Hypothalamus (tissue), 51 donors: ENCODE measurements at regions not wholly inside any gene's neighbourhood (a gene's known extent, or its start where the extent isn't known, plus 50 kb on each side); places are given as distances from the start of the nearest gene placed in this dataset.

Experiments used
- DNase-seq, 51 donors: peaks; one replicate each; lab custom pipeline; 2025; lab: John Stamatoyannopoulos, UW

DNA sequence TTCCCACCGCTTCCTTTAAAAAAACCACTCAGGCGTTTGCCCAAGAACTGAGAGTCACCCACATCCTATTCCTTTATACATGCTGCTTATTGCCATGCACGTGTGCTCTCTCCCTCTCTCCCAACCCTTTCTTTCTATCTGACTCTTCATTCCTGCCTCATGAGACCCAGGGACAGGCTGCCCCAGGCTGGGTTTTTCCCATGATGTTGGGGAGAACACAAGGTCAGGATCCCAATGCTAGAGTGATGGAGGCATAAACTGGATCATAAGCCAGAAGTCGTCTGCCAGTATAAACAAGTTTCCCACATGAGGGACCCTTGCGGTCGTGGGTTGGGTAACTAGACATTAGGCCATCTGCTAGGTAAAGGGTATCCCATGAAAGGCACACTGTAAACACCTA is 64.9 kb downstream of the CD2 start:
- DNase-seq: no peak

DNA sequence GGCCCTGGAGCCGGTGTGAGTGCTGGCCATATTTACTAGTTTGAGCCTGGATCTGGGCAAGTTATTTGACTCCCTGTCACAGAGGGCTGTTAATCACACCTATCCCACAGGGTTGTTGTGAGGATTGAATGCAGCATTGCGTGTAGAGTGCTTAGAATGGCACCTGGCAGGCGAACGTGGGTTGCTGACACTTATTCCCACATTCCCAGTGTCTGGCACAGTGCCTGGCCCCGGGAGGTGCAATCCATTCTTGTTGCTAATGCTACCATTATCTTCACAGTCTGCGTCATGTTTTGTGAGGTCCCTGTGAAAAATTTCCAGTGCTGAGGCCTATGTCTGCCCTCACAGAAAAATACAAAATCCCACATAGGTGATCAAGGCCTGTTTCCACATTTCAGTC is 66.1 kb downstream of the CD2 start:
- peak in 7 of 51 donors; percentile 3 to 70 (median 18) for DNase-seq

DNA sequence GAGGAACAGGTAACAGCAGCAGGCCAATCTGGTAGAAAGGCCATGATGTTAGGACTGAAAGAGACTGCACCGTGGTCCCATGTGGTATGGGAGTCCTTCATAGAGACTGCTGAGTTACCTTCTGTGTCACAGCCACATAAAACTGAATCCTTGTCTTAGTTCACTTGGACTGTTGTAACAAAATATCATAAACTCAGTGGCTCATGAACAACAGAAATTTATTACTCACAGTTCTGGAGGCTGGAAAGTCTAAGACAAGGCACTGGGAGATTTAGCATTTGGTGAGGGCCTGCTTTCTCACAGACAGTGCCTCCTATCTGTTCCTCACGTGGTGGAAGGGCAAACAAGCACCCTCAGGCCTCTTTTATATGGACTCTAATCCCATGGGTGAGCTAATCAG is 67.5 kb downstream of the CD2 start:
- no peak for DNase-seq

DNA sequence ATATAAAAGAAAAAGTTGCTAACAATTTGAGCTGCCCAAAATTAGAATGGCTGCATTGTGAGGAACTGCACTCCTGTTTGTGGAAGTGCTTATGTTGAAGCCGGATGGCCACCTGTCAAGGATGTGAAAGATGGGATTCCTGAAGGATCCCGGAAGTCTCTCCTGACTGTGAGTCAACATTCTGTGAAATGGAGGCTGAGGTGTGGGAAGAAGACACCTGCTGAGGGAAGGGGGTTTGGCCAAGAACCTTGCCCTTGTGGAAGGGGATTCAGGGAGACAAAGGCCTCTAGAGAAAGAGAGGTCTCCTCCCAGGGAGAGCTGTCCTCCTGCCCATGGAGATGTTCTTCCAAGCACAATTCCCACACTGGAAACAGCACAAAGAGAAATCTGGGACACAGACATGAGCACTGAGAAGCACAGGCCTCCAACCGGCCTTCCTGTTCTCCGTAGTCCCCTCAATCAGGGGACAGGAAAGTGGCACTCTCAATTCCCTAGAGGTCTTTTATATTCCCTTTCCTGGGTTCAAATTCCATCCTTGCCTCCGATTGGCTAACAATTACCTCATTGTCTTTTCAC is 70.5 kb downstream of the CD2 start:
- DNase-seq: no peak

DNA sequence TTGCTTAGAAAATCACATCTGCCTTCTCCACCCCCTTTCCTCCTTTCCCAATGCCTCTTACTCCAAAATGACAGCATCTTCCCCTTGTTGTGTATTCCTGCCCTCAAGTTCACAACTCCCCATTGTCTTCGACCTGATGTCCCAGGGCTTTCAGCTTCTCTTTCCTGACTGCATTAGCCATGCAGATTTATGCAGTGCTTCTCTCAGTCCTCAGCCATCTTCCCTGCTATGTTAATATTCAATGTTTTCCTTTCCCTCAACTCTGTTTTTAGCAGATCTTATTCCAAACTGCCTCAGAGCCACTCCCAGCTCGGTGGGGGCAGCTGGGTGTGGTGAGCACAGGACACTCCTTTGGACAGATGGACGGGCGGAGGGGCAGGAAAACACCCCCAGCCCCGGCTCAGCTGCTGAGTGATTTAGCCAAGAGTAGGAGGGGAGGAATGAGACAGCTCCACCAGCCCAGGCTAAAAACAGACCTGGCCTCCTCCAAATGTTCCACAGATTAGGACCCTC is 71.0 kb downstream of the CD2 start:
- DNase-seq: peak in 1 of 51 donors; percentile 74

DNA sequence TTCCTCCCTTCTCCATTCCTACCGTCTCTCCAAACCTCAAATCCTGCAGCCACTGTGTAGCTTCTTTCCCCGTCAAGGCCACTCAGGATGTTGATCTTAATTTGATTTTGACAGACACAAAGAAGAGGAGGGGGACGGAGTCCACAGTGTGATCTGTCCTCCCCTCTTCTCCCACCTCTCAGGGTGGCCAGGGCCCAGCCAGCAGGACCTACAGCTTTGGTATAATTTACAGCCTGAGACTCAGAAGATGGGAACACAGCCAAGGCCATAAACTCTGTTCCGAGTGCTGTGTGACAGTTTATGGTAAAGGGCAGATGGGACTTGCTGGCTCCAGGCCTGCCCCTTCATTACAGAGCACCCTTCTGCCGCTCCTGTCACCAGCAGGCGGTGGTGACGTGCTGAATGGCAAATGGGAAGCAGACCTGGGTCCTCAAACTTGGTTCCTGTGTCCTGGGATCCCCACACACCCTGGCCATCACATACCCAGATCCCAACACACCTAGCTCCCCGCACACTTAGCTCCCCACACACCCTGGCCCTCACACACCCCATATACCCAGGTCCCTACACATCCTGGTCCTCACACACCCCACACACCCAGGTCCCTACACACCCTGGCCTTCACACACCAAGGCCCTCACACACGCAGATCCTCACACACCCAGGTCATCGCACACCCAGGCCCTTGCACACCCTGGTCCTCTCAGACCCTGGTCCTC is 71.6 kb downstream of the CD2 start:
- no peak for DNase-seq

DNA sequence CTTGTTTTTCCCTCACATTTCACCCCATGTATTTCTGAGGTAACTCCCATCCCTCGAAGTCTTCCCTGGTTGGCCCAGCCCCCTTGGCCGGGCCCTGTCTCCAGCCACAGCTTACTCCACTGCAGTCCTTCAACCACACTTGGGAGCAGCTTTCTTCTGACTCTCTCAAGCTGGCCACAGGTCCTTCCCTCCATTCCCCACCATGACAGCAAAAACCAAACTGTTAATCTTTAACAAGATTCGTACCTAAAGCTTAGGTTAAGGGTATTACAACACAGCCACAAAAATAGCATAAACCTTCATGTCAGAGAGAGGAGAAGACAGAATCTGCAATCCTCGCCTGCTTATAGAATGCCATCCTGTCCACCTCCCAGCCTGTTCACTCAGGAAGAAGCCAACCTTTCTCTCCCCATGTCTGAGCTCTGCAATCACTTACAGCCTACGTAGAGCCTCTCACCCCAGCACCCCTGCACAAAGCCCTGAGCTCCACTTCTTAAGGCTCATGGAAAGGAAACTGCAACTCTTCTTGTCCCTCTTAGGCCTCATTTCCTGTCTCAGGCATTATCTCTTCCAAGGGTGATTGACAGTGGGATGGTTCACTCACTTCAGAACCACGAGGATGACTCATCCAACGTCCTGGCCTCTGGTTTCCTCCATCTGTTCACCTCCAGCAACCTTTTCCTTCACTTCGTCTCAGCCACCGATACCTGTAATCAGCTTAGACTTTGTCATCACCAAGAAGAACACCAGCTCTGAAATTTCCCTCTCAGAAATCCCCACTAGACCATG is 72.8 kb downstream of the CD2 start:
- DNase-seq: no peak

DNA sequence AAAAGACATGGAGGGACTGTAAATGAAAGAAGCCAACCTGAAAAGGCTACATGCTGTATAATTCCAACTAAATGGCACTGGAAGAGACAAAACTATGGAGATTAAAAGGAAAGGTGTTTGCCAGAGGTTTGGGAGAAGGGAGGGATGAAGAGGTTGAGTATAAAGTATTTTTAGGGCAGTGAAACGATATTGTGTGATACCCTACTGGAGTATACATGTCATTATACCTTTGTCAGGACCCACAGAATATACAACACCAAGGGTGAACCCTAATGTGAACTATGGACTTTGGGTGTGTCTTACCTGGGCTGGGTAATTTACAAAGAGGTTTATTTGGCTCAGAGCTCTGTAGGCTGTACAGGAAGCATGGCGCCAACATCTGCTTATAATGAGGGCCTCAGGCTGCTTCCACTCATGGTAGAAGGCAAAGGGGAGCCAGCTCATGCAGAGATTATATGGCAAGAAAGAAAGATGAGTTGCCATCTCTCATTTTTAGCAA is 73.4 kb downstream of the CD2 start:
- no peak for DNase-seq

DNA sequence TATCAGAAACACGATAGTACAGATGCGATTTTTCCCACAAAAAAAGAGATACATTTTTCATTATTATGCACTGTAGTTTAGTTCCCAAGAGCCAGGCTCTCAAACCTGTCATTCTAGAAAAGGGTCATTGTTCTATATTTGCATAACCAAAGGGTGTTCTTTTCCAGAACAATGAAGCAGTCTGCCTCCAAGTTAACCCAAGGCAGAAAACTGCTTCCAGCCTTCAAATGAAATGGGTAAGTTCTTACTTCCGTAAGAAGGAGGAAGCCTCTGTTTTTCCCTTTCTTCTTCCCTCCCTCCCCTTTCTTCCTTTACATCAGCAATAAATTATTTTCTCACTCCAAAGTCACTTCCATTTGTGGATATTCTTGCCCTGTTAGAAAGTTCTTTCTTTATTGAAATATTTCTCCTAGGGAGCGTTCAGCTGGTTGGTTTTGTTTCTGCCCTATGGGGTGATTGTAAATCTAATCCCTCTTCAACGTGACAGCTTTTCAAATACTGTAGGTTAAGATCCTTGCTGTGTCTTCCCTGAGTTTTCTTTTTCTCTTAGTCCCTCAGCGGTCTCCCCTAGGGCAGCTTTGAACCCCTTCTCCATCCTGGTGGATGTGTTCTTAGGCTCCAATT is 77.3 kb upstream of the PTGFRN start:
- DNase-seq: no peak

DNA sequence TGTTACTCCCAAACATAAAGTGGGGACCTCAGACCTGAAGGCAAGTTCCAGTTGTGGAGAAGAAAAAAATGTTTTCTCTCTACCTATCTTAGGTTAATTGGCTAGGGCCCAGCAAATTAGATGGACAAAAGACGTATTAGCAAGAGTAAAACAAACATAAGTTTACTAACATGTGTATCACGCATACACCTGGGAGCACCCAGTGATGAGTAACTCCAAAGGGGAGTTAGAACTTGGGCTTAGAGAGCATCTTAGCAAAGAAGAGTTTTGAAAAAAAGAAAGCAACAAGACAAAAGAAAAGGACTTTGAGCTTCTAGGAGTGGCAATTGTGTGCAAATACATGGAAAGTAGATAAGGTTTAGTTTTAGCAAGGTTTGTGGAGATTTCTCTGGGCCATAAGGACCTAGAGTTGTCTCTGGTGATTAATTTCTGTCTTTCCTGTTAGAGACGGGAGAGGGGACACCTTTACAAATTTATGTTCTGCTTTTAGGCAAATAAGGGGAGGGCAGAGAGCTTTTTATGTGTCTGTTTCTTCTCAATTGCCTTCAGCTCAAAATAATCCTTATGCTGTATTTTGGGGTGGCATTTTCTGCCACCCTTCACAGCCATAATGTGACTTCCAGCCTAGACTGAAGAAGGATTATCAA is 76.7 kb upstream of the PTGFRN start:
- no peak for DNase-seq

DNA sequence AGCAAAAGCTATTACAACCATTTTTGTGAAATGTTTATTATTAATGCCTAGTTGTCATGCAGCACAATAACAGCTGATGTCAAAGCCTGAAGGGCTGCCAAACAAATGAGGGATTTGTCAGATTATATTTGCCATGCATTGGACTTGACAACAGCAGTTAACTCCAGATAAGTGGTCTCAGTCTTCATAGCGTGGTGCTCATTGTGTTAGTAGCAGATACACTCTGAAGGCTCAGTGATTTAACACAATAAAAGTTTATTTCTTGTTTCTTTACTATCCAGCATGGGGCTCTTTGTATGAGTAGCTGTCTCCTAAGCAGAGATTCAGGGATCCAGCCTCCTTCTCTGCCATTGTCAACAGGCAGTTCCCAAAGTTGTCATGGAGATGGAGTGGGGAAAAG is 76.0 kb upstream of the PTGFRN start:
- no peak for DNase-seq

DNA sequence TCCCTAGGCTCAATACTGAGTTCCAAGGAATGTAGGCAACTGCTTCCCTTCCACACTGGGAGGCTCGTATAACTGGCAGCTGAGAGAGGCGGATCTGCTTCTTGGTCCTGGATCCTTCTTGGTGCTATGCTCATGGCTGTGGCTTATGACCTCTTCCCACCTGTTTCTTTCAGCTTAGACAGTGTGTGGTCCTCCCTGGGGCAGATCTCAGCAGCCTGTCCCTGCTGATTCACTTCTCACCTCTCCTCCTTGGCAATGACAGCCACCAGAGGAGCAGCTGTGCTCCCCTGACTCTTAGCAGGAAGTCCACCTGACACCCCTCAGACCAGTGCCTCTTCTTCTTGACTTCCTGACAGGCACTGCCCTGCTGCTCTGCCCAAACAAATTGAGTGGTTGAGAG is 75.1 kb upstream of the PTGFRN start:
- DNase-seq: no peak

DNA sequence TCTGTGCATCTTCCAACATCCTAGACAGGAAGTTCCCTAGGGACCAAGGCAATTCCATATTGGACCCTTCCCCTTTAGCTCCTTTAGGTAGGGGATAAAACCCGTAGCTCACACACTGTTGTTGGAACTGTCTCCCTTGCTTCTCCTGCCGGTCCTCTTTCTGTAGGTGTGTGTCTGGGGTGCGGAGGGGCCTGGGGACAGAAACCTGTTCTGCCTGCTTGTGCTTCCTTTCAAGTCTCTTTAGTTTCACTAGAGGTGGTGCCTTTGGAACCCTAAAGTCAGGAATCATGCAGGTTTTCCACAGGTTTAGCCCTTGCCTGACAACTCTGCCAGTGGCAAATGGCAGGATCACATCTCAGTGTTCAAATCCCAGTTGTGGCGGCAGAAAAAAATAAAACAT is 74.6 kb upstream of the PTGFRN start:
- DNase-seq: no peak

DNA sequence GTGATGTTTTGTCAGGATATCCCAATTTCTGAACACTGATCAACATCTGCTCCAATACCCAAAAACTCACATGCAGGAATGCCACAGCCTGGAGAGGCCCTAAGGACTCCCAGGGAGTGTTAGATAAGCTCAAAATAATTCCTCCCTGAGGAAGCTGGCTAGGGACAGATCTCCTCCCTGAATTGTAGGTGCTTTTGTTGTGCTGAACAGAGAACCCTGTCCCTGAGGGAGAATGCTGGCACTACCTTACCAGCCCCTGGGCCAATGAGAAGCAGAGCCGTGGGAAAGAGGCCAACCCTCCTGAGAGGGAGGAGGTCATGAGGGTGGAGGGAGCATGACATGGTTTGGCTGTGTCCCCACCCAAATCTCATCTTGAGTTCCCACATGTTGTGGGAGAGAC is 73.6 kb upstream of the PTGFRN start:
- DNase-seq: no peak

DNA sequence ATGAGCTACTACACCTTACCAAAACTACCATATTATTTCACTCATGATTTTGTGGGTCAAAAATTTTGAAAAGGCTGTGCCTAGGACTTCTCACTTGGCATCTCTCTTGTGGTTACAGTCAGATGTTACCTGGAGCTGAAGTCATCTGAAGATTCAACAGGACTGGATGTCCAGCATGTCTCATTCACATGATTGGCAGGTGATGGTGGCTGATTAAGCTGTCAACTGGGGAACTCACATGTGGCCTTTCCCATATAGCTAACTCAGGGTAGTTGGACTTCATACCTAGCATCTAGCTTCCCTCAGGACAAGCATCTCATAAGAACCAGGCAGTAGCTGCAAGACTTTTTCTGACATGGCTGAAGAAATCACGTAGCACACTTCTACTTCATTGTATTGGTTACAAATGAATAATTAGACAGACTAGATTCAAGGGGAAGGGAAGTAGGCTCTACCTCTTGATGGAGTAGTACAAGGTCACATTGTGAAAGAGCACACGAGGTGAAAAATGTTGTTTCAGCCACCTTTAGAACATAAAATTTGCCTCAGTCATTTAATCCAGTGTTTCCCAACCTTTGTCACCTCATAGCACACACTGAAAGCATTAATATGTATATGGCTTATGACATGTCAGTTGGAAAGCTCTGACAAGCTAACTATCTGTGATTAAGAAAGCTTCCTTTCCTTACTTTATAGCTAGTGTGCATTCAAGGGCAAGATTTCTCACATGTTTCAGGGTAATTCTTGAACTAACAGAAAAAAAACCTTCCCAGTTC is 68.0 kb upstream of the PTGFRN start:
- no peak for DNase-seq

DNA sequence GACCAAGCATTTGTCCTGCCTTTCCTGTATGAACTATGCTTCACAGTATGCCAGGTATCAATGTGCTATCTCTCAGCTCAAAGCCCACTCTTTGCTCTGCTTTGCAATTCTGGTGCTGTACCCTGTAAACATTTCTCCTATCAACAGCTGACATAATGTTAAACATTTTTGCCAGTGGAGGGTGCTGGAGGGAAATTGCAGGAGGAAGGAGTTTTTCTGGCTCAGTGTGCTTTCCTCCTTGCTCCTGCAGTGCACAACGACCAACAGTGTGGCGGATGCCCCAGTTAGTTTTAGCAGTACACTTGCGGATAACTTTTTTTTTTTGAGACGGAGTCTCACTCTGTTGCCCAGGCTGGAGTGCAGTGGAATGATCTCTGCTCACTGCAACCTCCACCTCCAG is 67.1 kb upstream of the PTGFRN start:
- DNase-seq: no peak

DNA sequence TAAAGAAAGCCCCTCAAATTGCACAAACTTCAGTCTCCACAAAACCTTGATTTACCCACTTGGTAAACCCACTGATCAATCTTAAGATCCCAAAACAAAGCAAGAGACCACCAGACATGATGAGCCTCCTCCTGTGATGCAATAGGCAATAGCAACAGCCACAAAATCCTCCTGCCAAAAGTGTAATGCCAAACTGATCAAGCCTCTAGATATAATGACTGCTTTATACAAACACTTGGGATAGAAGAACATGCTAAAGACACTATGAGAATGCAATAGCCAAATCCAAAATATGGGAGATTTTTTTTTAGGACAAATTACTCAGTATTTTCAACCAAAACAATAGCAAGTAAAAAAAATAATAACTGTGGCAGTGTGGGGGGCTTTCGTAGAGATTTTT is 64.9 kb upstream of the PTGFRN start:
- no peak for DNase-seq

DNA sequence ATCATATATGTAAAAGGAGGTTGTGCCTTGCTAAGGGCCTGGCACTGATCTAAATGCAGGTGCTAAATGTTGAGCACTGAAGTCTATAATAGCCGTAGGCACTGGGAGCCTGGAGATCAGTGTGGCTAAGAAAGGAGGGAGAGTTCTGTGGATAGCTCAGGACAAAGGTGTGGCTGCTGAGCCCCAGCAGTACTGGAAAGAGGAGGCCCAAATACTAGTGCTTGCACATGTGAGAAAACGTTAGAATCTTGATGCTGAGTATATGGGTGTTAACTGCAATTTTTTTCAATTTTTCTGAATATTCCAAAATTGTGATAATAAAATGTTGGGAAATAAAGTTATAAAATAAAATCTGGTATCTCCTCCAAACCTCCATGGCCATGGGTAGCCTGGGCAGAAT is 62.5 kb upstream of the PTGFRN start:
- DNase-seq: no peak

DNA sequence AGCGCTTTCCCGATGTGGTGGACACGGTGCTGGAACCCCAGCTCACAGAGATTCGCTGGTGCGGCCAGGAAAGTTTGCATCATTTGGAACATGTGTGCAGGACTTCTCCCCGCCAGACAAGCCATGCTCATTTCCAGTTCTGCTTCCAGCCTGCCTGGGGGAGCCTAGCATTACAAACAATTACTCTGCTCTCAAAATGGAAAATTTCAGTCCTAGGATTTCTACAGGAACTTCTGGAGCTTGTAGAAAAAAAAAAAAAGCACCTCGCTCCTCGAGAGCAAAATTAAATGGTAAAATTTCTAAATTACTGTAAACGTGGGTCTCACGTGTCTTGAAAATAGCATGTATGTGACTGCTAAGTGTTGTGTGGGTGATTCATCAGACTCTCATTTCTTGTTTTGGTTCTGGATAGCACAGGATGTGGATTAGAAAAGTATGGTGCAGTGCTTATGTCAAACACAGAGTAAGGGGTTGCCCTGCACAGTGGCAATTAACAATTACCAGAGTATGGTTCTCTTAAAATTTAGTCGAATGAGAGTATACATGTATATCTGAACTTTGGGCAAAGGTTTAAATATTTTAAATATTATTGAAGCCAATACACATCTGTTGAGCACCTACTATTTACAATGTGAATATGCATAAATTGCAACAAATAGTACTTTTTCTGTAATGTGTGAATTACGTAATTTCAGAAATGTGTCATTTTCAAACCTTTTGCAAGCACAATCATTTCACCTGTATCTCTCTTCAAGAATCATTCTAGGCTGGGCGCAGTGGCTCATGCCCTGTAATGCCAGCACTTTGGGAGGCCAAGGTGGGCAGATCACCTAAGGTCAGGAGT is 61.8 kb upstream of the PTGFRN start:
- peak in 4 of 51 donors; percentile 4 to 24 (median 12) for DNase-seq
